A172 (cell line): ENCODE measurements at regions not wholly inside any gene's neighbourhood (a gene's known extent, or its start where the extent isn't known, plus 50 kb on each side); places are given as distances from the start of the nearest gene placed in this dataset.

ENCODE experiments used
- DNase-seq: peaks from one replicate; pipeline ENCODE4 v3.0.0-alpha.2; 2015; ENCODE audit warnings: low spot score

DNA sequence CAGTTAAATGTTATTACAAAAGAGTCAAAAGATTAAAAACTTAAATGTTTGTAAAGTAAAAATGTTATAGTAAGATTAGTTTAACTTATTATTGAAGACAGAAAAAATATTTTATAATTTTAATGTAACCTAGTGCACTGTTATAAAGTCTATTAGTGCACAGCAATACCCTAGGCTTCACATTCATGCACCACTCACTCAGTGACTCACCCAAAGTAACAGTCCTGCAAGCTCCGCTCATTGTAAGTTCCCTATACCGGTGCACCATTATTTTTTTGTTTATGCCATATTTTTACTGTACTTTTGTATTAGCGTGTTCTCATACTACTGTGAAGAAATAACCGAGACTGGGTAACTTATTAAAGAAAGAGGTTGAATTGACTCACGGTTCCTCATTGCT lies 759.7 kb upstream of the CDH7 start:
- DNase-seq, result no peak

DNA sequence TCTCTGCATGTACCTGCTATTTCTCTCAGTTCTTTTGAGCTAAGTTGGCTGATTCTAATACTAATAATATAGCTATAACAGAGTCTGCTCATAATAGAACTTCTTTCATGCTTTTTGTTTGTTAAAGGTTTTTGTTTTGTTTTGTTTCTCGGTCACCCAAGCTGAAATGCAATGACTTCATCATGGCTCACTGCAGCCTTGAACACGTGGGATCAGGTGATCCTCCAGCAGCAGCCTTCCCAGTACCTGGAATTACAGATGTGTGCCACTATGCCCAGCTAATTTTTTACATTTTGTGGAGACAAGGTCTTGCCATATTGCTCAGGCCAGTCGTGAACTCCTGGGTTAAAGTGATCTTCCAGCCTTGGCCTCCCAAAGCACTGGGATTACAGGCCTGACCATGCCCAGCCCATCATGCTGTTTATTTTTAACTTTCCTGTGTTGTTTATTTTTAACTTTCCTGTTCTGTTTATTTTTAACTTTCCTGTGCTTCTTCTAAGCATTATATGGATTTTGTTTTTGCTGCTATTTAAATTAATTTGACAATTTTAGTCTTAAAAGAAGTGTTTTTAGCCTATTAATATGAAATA lies 763.8 kb upstream of the CDH7 start:
- DNase-seq, result no peak

DNA sequence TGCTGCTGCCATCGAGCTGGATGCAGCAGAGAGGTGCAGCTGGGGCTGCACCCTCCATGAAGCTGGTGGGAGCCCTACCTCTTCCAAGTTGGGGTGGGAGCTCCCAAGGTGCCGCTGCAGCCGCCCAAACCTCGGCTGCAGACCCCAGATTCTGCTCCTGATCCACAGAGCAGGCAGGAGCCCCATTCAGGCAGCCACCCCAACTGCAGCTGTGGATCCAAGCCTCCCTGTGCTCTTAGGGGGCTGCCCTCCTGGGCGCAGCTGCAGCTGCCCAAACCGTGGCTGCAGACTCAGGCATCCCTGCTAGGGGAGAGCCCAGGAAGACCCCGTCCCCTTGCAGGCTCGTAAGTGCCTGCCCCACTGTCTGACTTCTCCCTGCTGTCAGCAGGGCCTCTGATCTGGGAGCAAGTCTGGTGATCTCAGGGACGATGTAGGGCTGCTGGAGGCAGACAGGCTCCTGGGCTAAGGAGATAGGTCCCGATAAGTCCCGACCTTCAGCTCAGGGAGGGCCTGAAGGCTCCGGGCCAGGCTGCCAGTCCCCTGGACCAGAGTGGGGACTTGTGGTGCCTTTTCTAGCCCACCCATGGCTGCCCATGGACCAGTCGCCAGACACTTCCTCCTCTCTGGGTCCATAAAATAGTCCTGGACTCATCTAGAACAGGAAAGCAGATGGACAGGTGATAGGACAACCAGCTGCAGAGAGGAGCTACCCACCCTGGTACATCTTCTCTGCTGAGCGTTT lies 767.1 kb upstream of the CDH7 start:
- no peak for DNase-seq

DNA sequence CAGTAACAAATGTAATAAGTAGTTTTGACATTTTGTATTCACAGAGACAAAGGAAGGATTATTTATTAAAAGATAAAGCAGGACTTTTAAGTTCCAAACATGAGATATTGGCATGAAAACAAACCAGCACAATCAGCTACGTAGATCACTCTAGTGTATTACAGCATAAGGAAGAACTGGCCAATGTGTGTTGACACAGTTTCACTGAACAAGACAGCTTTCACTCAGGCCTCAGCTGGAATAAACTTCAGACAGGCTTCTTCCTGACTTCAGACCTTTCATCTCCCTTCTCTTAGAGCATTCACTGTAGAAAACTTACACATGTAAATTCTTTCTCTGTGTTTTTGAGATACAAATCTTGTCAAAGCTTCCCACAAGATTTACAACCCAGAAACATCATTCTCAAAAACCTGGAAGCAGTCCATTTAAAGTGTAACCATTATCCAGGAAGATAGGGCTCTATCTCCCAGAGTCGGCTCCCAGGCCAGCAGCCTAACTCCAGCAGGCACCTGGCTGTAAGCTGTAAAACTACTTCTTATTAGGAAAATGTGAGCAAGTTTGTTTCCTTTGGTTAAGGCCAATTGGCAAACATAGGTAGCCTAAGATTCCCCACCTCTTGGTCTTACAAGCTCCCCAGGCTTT lies 768.3 kb upstream of the CDH7 start:
- DNase-seq, result no peak

DNA sequence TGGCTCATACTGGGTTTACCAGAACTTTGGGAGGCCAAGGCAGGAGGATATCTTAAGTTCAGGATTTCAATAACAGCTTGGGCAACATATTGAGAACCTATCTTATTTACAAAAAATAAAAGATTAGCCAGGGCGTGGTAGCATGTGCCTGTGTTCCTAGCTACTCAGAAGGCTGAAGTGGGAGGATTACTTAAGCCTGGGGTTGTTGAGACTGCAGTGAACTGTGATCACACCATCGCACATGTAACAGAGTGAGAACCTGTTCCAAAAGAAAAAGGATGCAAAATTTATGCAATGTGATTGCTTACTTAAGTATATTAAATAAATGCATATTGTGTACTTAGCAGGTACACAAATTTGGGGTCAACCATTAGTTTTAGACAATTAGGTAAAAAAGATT lies 768.9 kb upstream of the CDH7 start:
- no peak for DNase-seq

DNA sequence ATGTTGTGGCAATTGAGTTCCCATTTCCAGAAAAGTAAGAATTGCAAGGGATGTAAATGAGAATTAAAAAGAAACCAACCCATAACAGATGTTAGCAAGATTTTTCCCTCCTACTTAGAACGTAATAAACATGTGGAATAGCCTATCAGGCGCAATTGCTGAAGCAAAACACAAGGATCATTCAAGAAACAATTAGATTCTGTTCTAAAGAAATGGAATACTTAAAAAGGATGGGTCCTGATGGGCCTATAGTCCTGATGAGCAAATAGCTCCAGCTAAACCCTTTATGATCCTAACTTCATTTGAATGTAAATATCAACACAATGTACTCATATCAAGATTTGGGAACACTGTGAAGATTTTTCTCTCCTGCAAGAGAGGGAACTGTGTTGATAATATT lies 771.0 kb upstream of the CDH7 start:
- DNase-seq, result no peak

DNA sequence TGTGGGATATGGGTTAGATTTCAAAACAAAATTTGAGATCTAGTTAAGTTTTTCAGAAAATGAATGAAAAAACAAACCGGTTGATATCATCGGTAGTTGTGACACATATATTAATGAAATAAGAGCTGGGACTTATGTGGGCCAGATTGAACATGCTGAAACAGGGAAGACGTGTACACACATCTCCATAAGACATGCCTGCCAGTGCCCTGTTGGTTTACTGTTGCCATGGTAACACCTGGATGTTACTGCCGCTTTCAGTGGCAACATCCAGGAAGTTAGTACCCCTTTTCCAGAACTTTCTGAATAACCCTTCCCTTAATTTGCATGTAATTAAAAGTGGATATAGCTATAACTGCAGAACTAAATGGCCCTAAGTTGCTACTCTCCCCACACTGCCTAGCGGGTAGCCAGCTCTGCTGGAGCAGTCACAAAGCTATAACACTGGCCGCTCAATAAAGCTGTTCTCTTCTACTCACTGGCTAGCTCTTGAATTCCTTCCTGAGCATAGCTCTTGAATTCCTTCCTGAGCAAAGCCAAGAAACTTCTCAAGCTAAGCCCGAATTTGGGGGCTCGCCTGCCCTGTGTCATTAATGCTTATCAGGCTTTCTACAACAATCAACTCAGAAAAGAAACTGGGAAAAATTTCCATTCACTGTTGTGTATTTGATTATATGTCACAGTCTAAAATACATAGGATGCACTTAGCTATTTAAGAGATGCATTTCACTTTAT lies 776.3 kb upstream of the CDH7 start:
- DNase-seq, result no peak

DNA sequence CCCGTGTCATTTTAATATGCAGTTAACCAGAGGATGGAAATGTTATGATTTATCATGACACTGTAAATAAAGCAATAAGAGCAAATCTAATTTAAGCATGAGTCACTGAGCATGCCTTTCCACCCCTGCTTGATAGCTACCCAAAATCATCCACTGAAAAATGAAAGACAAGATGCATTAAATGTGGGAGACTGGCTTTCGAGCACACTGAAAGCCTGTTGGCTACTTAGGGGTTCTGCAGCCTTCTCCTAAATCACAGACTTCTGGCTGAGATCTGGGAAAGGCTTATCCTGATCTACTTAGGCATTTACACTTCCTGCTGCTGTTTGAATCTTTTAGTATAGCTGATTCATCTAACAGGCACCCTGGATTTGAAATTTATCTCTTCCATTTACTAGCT lies 778.3 kb upstream of the CDH7 start:
- peak; percentile 28 for DNase-seq

DNA sequence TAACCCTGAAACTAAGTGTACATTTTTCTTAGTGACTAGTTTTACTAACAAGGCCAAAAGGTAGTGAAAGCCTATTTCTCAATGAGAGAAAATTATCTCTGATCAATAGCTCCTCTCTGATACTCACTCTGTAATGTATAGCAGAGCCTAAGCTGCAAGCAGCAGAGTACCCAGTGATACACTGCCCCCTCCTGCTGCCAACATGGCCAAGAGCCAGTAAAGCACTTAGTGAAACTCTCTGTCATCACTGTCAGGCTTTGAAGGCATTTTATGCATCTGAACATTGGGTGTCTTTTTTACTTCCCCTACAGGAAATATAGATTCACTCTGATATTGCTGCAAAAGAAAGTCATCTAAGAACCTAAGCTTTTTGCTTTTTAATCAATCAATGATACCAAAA lies 784.1 kb upstream of the CDH7 start:
- DNase-seq, result peak; percentile 5

DNA sequence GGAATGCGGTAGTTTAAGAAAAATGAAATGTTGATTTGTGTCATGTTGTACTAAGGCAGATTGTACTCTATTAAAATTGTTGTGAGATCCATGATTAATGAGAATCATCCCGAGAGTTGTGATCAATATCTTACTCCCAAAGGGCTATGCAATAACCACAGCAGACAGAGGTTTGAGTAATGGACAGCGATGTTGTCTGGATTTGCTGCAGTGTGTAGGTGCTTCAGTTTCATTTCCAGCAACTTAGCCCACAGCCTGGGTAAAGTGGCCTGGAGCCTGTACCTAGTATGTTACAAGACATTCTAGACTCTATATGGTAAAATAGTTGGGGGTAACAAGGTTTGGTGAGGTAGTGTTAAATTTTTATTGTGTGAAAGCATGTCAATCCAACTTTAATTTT lies 794.3 kb upstream of the CDH7 start:
- DNase-seq, result no peak

DNA sequence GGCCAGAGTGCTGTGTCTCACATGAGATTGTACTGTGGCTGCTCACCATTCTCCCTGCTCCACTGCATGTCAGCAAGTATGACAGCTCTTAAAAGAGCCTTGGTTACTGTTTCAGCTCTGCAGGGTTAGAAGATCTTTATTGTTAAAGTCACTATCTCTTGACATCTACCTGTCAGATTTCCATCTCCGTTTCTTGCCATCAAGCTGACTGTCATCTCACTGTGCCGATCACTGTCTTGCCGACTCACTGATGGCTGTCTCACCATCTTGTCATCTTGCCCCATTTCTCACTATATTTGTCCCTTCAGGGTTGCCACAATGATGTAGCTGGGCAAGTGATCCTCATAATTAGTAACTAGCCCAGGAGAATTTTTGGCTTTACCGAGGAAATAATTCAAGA lies 800.9 kb upstream of the CDH7 start:
- no peak for DNase-seq

DNA sequence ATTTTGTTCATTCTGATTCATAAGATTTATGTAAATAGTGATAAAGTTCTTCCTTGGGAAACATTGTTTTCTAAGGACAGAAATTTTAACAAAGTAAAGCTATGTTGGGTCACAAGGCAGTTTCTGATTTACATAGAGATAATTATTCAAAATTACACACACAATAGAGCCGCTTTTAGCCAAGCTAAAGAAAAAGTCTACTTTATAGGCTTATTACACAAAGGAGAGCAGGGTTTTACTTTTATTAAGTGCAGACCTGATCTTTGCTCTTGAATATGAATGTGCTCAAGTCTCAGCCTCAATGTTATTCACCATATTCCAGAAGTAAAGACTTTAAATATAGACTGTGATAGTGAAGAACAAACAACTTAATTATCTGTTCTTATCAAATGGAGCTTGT lies 787.8 kb upstream of the LINC00305 start:
- DNase-seq, result no peak

DNA sequence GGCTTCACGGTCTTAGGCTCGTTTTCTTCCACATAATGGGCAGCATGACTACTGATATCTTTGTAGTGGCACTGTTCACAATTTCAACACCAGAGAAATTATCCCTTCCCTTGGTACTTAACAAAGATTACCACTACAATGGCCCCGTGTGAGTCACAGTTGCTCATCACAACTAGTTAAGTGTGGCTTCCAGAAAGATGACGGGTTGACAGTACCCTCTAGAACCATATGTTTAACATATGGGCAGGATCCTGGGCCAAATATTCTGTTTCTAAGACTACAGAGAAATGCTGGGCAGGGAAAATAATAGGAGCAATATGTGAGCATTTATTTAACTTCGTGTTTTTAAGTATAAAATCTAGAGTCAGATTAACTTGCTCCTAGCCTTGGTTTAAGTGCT lies 780.1 kb upstream of the LINC00305 start:
- peak; percentile 21 for DNase-seq

DNA sequence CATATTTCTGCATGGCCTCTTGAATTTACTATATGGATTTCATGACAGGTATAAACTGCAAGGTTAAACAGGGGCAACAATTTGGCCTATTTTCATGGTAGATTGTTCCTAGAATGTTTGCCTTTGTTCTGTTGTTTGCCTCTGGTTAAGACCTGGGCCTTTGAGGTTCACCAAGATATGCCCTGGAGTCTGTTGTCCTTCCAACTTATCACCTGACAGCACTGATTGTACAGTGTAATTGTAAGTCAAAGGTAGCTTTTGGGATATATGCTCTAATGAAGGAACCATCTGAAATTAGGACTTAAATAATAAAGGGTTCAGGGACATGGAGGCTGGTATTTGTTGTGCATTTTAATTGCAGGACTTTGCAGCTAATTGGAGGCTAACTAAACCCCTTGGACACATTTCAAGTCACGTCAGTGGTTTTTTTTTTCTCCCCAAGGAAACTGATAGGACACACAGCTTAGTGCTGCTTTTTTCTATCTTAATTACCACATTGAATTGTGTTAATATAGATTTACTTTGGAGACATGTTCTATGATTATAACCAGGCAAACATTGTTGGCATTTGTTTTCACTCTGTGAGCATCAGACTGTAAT lies 771.2 kb upstream of the LINC00305 start:
- no peak for DNase-seq

DNA sequence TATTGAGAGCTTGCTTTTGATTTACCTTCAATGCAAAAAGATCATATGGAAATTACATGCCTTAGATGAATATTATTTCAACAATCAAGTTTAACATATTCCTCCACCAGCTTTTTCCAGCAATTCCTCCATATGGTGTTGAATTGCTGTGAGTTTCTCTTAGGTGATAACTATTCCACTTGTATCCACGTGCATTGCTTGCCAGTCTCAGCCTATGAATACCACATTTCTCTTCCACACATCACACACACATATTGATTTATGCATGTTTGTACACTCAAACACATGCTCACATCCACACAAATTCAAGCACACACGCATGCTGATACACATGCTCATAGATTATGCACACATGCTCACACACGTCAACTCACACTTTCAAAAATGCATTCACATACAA lies 770.0 kb upstream of the LINC00305 start:
- DNase-seq, result no peak

DNA sequence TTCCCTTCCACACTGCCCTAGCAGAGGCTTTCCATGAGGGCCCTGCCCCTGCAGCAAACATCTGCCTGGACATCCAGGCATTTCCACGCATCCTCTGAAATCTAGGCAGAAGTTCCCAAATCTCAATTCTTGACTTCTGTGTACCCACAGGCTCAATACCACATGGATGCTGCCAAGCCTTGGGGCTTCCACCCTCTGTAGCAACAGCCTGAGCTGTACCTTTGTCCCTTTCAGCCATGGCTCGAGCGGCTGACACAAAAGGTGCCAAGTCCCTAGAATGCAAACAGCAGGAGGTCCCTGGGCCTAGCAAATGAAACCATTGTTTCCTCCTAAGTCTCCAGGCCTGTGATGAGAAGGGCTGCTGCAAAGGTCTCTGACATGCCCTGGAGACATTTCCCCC lies 744.5 kb upstream of the LINC00305 start:
- no peak for DNase-seq

DNA sequence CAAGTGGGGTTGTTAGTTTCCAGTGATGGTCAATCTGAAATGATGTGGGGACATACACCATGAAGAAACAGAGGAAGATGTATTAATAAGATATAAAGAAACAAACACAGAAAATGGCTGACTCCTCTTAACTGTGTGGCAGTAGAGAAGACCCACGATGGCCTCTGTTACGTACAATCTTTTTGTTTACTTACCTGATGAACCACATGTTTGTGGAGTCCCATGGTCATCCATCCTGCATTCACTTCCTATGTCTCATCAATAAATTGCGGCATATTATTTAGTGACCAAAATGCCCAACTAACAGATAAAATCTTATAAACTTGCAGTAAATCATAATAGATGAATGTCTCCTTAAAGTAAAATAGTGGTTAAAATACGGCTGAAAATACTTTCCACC lies 740.1 kb upstream of the LINC00305 start:
- DNase-seq, result no peak

DNA sequence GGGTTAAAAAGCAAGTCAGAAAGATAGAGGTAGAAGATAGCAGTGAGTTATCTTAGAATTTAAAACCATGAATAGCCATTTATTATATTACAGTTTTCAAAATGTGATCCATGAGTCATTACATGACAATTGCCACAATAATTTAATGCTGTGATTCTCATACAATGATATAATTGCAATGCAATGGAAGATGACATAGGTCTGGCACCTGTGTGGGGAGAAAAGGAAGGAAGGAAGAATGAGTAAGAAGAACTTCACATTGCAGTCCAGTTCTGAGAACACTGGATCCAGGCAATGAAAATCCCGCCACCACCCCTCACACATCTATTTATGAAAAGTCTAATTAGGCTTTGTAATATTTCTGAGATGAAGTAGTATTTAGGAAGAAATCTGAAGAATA lies 738.1 kb upstream of the LINC00305 start:
- no peak for DNase-seq

DNA sequence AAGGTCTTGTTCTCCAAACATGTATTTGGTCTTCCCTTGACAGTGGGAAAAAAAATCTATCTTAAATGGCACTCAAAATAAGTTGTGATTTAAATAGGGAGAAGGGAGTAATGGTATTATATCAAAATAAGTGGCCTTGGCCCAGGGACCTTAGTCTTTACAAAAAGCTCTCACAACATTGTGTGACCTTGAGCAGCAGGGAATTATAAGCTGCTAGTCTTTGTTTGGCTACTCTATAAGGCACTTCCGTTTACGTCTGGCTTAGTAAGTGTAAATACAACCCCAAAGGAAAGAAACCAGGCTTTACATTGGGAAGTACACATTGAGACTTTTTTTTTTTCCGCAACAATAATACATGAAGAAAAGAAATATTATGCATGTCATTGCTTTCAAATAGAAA lies 734.0 kb upstream of the LINC00305 start:
- no peak for DNase-seq

DNA sequence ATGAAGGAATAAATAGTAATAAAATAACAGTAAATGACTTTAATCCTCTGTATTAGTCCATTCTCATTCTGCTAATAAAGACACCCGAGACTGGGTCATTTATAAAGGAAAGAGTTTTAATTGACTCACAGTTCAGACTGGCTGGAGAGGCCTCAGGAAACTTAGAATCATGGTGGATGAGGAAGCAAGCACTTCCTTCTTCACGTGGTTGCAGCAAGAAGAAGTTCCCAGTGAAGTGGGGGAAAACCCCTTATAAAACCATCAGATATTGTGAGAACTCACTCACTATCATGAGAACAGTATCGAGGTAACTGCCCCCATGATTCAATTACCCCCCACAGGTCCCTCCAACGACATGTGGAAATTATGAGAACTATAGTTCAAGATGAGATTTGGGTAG lies 727.9 kb upstream of the LINC00305 start:
- DNase-seq, result no peak

DNA sequence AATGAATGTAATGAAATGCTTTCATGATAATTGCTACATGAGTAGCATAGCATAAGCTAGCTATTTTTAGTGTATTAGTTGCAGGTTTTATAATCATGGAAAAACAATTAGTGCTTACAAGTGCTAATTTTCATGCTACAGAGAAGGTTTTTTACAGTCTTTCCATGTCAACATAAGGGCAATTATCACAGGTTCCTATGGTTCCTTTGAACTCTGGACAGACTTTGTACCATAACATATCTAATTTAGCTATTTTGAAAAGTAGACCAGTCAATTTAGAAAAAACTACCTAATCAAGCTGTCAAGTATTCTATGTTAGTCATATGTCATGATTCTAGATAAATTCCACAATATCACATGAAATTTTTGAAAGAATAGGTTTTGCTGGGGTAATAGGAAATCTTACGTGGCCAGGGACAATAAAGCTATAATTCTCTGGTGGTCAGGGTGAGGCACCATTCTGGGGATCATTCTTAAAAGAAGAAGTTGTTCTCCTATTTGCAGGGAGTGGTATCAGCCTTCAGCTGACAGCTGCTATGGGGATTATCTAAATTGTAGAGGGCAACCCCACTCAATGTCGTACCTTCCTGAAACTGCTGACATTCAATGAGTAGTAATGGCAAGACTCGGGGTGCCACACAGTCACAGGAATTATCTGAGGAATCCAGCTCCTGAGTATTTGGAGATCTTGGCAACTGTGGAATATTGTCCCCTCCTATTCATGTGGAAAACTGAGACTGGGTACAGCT lies 724.0 kb upstream of the LINC00305 start:
- DNase-seq, result no peak

DNA sequence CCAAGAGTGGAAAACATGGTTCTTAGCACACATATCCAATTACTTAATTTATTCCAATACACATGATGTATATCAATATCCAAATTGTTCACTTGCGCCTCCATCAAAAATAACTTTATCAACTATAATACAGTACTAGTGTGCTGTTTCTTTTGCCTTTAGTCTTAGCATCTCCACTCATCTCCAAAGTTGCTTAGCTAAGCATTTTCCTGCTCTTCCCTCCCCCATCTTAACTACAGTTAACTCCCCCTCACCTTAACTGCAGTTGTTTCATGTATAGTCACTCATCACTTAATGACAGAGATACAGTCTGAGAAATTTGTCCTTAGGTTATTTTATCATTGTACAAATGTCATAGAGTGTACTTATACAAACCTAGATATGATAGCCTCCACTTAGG lies 705.2 kb upstream of the LINC00305 start:
- DNase-seq, result no peak
